ENCODE measurements at regions not wholly inside any gene's neighbourhood (a gene's known extent, or its start where the extent isn't known, plus 50 kb on each side); places are given as distances from the start of the nearest gene placed in this dataset.

DNA sequence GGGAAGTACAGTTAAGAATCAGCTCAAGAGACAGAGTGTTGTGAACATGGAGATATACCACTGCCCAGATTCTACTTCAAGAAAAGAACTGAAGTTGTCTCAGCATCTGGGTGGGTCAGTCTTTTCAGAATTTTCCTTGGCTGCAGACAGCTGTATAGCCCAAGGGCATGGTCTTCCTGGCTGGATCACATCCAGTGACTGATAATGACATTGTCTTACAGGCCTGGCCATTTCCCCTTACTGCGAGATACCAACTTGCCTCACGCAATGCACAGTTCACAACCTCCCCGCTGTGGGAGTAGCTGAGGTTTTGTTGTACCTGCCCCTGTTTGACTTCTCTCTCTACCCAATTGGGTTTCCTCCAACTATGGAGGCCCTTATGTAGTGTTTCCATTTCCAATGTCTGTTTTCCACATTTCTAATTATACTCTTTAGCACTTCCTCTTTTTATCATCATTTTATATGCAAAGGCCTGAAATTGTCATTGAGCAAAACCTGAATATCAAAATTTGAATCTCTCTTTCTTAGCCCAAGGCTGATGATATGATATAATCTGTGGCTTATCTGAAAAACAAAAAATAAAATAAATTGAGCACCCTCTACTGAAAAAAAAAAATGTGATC lies 209.1 kb downstream of the NAF1 start:
- TF ChIP-seq EZH2 (IDR thresholded peaks at IDR 0.05) (no peak), POLR2AphosphoS5 (IDR thresholded peaks at IDR 0.05; ENCODE audit: borderline replicate concordance, low read depth, low read length) (no peak), FOXP2 (optimal IDR thresholded peaks at IDR 0.05; ENCODE audit: control extremely low read depth, extremely low read length, insufficient read depth) (no peak)

All from SK-N-MC (cell line).